HUES48 (cell line): ENCODE measurements at regions not wholly inside any gene's neighbourhood (a gene's known extent, or its start where the extent isn't known, plus 50 kb on each side); places are given as distances from the start of the nearest gene placed in this dataset.

Experiments
- H3K27ac ChIP-seq: one replicate; pipeline ENCODE4 v1.7.0; 2013; ENCODE audit warnings: low read depth, low read length, inconsistent platforms
- H3K27me3 ChIP-seq: 2 replicates; pipeline ENCODE4 v1.6.1; 2013; ENCODE audit warnings: mild to moderate bottlenecking, low read length; ENCODE audit not compliant: control insufficient read depth, insufficient read depth
- H3K36me3 ChIP-seq: 2 replicates; pipeline ENCODE4 v1.6.1; 2013; ENCODE audit warnings: low read length; ENCODE audit not compliant: control insufficient read depth, insufficient read depth
- H3K4me1 ChIP-seq: 2 replicates; pipeline ENCODE4 v1.6.1; 2013; ENCODE audit warnings: mild to moderate bottlenecking, low read length; ENCODE audit not compliant: control insufficient read depth, insufficient read depth
- H3K4me3 ChIP-seq: 2 replicates; pipeline ENCODE4 v1.5.1; 2013; ENCODE audit warnings: mild to moderate bottlenecking, low read depth, low read length
- H3K9ac ChIP-seq: 2 replicates; pipeline ENCODE4 v1.6.1; 2013; ENCODE audit warnings: mild to moderate bottlenecking, low read depth, low read length, moderate library complexity
- H3K9me3 ChIP-seq: 2 replicates; pipeline ENCODE4 v1.6.1; 2013; ENCODE audit warnings: low read length; ENCODE audit not compliant: control insufficient read depth, insufficient read depth

- H3K9me3 ChIP-seq = no peaks in the 10 kb centered on the region
- no peak overlapping the region for H3K9ac ChIP-seq
- no peaks in the 10 kb centered on the region for H3K4me1 ChIP-seq
- no peaks in the 10 kb centered on the region for H3K36me3 ChIP-seq
- no peak overlapping the region for H3K4me3 ChIP-seq
- no peak overlapping the region for H3K27ac ChIP-seq
- no peaks in the 10 kb centered on the region for H3K27me3 ChIP-seq
Observed at GRCh38 chr6:14906621-14907020, 339.2 kb upstream of the JARID2 start.

- peaks cover 8% of the 10 kb centered on the region; the same call in 1 of the 2 replicates for H3K4me1 ChIP-seq
- H3K9me3 ChIP-seq = no peaks in the 10 kb centered on the region
- no peak overlapping the region for H3K27ac ChIP-seq
- H3K36me3 ChIP-seq = no peaks in the 10 kb centered on the region
- no peak overlapping the region for H3K4me3 ChIP-seq
- no peaks in the 10 kb centered on the region for H3K27me3 ChIP-seq
- H3K9ac ChIP-seq = no peak overlapping the region
Observed at GRCh38 chr6:14910692-14911547, 334.9 kb upstream of the JARID2 start.

GRCh38 chr6:14912226-14912625, 333.6 kb upstream of the JARID2 start:
- Histone ChIP-seq H3K36me3 (no peaks in the 10 kb centered on the region), H3K27me3 (no peaks in the 10 kb centered on the region), H3K9ac (no peak overlapping the region), H3K4me1 (peaks cover 8% of the 10 kb centered on the region; the same call in 1 of the 2 replicates), H3K9me3 (no peaks in the 10 kb centered on the region), H3K27ac (no peak overlapping the region), H3K4me3 (no peak overlapping the region)

- Histone ChIP-seq H3K27me3 (no peaks in the 10 kb centered on the region), H3K27ac (no peak overlapping the region), H3K36me3 (no peaks in the 10 kb centered on the region), H3K9ac (no peak overlapping the region), H3K4me3 (no peak overlapping the region), H3K4me1 (peaks cover 8% of the 10 kb centered on the region; the same call in 1 of the 2 replicates), H3K9me3 (no peaks in the 10 kb centered on the region)
Observed at GRCh38 chr6:14912706-14913105, 333.2 kb upstream of the JARID2 start.

- Histone ChIP-seq H3K27me3 (no peaks in the 10 kb centered on the region), H3K9me3 (no peaks in the 10 kb centered on the region), H3K27ac (no peak overlapping the region)
Observed at GRCh38 chr6:14913931-14914330, 331.9 kb upstream of the JARID2 start.

GRCh38 chr6:14915888-14916832, 329.7 kb upstream of the JARID2 start:
- Histone ChIP-seq H3K27me3 (no peaks in the 10 kb centered on the region), H3K4me3 (no peak overlapping the region), H3K9ac (no peak overlapping the region), H3K4me1 (peaks cover 8% of the 10 kb centered on the region), H3K36me3 (no peaks in the 10 kb centered on the region), H3K27ac (no peak overlapping the region), H3K9me3 (no peaks in the 10 kb centered on the region)

More at GRCh38 chr6:14913931-14914330, 331.9 kb upstream of the JARID2 start:
- Histone ChIP-seq H3K4me3 (no peak overlapping the region), H3K4me1 (peaks cover 8% of the 10 kb centered on the region; the same call in 1 of the 2 replicates), H3K36me3 (no peaks in the 10 kb centered on the region), H3K9ac (no peak overlapping the region)

GRCh38 chr6:14917109-14917910, 328.6 kb upstream of the JARID2 start:
- peaks cover 19% of the 10 kb centered on the region for H3K4me1 ChIP-seq
- no peaks in the 10 kb centered on the region for H3K36me3 ChIP-seq
- H3K9me3 ChIP-seq = no peaks in the 10 kb centered on the region
- H3K9ac ChIP-seq = no peak overlapping the region
- no peak overlapping the region for H3K27ac ChIP-seq
- no peak overlapping the region for H3K4me3 ChIP-seq
- no peaks in the 10 kb centered on the region for H3K27me3 ChIP-seq

GRCh38 chr6:14918200-14918907, 327.5 kb upstream of the JARID2 start:
- H3K9me3 ChIP-seq = no peaks in the 10 kb centered on the region
- H3K36me3 ChIP-seq = no peaks in the 10 kb centered on the region
- H3K4me3 ChIP-seq = no peak overlapping the region
- no peaks in the 10 kb centered on the region for H3K27me3 ChIP-seq
- H3K9ac ChIP-seq = no peak overlapping the region
- H3K27ac ChIP-seq = no peak overlapping the region
- H3K4me1 ChIP-seq = peaks cover 25% of the 10 kb centered on the region

GRCh38 chr6:14919038-14919670, 326.7 kb upstream of the JARID2 start:
- Histone ChIP-seq H3K4me3 (no peak overlapping the region), H3K36me3 (no peaks in the 10 kb centered on the region), H3K27me3 (no peaks in the 10 kb centered on the region), H3K4me1 (peaks cover 23% of the 10 kb centered on the region), H3K9ac (no peak overlapping the region), H3K9me3 (no peaks in the 10 kb centered on the region), H3K27ac (no peak overlapping the region)

GRCh38 chr6:14920276-14920675, 325.6 kb upstream of the JARID2 start:
- Histone ChIP-seq H3K4me1 (peaks cover 32% of the 10 kb centered on the region), H3K9ac (no peak overlapping the region), H3K27me3 (no peaks in the 10 kb centered on the region), H3K27ac (no peak overlapping the region), H3K4me3 (no peak overlapping the region), H3K36me3 (no peaks in the 10 kb centered on the region), H3K9me3 (no peaks in the 10 kb centered on the region)
